ENCODE measurements at regions not wholly inside any gene's neighbourhood (a gene's known extent, or its start where the extent isn't known, plus 50 kb on each side); places are given as distances from the start of the nearest gene placed in this dataset.
A peak's percentile ranks its signal among the peaks of the same experiment; 100 is the strongest.

DNA sequence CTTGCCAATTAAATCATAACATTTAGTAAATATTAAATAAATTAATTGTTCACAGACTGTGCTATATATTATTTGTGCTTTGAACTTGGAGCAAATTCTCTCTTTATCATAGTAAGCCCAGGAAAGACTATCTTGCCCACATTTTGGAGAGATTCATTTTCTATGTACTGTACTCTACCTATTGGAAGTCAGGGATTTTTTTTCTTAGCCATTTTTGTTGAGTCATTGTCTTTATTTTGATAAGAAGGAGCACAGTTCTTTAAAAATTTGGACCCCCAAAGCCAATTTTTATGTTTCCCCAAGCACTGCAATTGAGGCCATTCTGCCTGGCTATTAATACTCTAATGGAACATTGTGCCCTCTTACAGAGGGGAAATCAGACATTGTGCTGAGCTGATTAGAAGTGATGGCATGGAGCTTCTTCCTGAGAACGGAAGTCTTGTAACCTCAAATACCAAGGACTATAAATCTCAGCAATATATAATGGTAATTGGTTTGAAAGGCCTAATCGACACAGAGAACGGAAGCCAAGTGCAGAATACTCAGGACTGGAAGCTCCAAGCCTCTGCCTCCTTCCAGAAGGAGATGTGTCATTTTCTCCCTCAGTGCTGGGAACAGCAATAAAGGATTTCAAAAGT lies 188.8 kb upstream of the PAPPA start:
- Histone ChIP-seq H3K27ac (ENCODE audit: low read depth in 1 of 2, low read length in 2 of 2) (no peak overlapping the region), H3K4me3 (ENCODE audit: low read depth in 1 of 3, low read length in 3 of 3) (no peak overlapping the region), H3K4me1 (ENCODE audit: control insufficient read depth in 4 of 4, insufficient read depth in 4 of 4, low read length in 3 of 4) (peaks cover 0 to 4% (median 0%) of the 10 kb centered on the region in 4 donors), H3K9ac (ENCODE audit: low read depth in 1 of 2, low read length in 2 of 2) (no peak overlapping the region), H3K9me3 (ENCODE audit: control insufficient read depth in 4 of 4, low read length in 3 of 4) (no peaks in the 10 kb centered on the region), H3K36me3 (ENCODE audit: control insufficient read depth in 4 of 4, insufficient read depth in 3 of 4, low read depth in 1 of 4, low read length in 3 of 4) (no peaks in the 10 kb centered on the region), H3K27me3 (ENCODE audit: control insufficient read depth in 4 of 4, insufficient read depth in 4 of 4, low read length in 3 of 4) (no peaks in the 10 kb centered on the region)
- no peak for DNase-seq (ENCODE audit: low spot score)
- 71% methylated on average over 3 of the region's 3 CpGs for WGBS
- TF ChIP-seq SP1 (IDR thresholded peaks at IDR 0.05) (no peak), TAF1 (conservative IDR thresholded peaks at IDR 0.05) (no peak), HNF4A (conservative IDR thresholded peaks at IDR 0.05) (no peak), YY1 (IDR thresholded peaks at IDR 0.05) (no peak), FOXA1 (IDR thresholded peaks at IDR 0.05) (no peak), JUND (IDR thresholded peaks at IDR 0.05) (no peak), RAD21 (IDR thresholded peaks at IDR 0.05) (no peak), EGR1 (IDR thresholded peaks at IDR 0.05; ENCODE audit: low read depth in 2 of 2) (no peak), HNF4G (IDR thresholded peaks at IDR 0.05) (no peak), NR2F2 (IDR thresholded peaks at IDR 0.05) (no peak), FOXA2 (IDR thresholded peaks at IDR 0.05) (no peak)
- TF ChIP-seq, protein P1, sequence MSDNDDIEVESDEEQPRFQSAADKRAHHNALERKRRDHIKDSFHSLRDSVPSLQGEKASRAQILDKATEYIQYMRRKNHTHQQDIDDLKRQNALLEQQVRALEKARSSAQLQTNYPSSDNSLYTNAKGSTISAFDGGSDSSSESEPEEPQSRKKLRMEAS (IDR thresholded peaks at IDR 0.05): no peak
- TF ChIP-seq, protein P2, sequence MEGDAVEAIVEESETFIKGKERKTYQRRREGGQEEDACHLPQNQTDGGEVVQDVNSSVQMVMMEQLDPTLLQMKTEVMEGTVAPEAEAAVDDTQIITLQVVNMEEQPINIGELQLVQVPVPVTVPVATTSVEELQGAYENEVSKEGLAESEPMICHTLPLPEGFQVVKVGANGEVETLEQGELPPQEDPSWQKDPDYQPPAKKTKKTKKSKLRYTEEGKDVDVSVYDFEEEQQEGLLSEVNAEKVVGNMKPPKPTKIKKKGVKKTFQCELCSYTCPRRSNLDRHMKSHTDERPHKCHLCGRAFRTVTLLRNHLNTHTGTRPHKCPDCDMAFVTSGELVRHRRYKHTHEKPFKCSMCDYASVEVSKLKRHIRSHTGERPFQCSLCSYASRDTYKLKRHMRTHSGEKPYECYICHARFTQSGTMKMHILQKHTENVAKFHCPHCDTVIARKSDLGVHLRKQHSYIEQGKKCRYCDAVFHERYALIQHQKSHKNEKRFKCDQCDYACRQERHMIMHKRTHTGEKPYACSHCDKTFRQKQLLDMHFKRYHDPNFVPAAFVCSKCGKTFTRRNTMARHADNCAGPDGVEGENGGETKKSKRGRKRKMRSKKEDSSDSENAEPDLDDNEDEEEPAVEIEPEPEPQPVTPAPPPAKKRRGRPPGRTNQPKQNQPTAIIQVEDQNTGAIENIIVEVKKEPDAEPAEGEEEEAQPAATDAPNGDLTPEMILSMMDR (IDR thresholded peaks at IDR 0.05; ENCODE audit: low read depth, low read length, missing input control): no peak
- TF ChIP-seq, protein P3, sequence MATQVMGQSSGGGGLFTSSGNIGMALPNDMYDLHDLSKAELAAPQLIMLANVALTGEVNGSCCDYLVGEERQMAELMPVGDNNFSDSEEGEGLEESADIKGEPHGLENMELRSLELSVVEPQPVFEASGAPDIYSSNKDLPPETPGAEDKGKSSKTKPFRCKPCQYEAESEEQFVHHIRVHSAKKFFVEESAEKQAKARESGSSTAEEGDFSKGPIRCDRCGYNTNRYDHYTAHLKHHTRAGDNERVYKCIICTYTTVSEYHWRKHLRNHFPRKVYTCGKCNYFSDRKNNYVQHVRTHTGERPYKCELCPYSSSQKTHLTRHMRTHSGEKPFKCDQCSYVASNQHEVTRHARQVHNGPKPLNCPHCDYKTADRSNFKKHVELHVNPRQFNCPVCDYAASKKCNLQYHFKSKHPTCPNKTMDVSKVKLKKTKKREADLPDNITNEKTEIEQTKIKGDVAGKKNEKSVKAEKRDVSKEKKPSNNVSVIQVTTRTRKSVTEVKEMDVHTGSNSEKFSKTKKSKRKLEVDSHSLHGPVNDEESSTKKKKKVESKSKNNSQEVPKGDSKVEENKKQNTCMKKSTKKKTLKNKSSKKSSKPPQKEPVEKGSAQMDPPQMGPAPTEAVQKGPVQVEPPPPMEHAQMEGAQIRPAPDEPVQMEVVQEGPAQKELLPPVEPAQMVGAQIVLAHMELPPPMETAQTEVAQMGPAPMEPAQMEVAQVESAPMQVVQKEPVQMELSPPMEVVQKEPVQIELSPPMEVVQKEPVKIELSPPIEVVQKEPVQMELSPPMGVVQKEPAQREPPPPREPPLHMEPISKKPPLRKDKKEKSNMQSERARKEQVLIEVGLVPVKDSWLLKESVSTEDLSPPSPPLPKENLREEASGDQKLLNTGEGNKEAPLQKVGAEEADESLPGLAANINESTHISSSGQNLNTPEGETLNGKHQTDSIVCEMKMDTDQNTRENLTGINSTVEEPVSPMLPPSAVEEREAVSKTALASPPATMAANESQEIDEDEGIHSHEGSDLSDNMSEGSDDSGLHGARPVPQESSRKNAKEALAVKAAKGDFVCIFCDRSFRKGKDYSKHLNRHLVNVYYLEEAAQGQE (IDR thresholded peaks at IDR 0.05): no peak
- TF ChIP-seq, protein P4, sequence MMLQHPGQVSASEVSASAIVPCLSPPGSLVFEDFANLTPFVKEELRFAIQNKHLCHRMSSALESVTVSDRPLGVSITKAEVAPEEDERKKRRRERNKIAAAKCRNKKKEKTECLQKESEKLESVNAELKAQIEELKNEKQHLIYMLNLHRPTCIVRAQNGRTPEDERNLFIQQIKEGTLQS (IDR thresholded peaks at IDR 0.05): no peak
- TF ChIP-seq, protein P5, sequence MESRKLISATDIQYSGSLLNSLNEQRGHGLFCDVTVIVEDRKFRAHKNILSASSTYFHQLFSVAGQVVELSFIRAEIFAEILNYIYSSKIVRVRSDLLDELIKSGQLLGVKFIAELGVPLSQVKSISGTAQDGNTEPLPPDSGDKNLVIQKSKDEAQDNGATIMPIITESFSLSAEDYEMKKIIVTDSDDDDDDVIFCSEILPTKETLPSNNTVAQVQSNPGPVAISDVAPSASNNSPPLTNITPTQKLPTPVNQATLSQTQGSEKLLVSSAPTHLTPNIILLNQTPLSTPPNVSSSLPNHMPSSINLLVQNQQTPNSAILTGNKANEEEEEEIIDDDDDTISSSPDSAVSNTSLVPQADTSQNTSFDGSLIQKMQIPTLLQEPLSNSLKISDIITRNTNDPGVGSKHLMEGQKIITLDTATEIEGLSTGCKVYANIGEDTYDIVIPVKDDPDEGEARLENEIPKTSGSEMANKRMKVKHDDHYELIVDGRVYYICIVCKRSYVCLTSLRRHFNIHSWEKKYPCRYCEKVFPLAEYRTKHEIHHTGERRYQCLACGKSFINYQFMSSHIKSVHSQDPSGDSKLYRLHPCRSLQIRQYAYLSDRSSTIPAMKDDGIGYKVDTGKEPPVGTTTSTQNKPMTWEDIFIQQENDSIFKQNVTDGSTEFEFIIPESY (IDR thresholded peaks at IDR 0.05): no peak

DNA sequence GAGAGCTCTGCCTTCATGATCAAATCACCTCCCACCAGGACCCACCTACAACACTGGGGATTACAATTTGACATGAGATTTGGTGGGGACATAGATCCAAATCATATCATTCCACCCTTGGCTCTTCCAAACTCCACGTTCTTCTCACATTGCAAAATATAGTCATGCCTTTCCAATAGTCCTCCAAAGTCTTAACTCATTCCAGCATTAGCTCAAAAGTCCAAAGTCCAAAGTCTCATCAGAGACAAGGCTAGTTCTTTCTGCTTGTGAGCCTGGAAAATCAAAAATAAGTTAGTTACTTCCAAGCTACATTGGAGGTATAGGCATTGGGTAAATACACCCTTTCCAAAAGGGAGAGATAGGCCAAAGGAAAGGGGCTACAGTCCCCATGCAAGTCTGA lies 186.9 kb upstream of the PAPPA start:
- H3K9me3 ChIP-seq (ENCODE audit: control insufficient read depth in 4 of 4, low read length in 3 of 4): no peaks in the 10 kb centered on the region
- no peak overlapping the region for H3K27ac ChIP-seq (ENCODE audit: low read depth in 1 of 2, low read length in 2 of 2)
- WGBS: 35% methylated on average over 1 of the region's 1 CpG
- no peak for DNase-seq (ENCODE audit: low spot score)
- TF ChIP-seq, protein P1 (IDR thresholded peaks at IDR 0.05): no peak
- TF ChIP-seq HNF4A (conservative IDR thresholded peaks at IDR 0.05) (peak; percentile 79 to 89), HNF4G (IDR thresholded peaks at IDR 0.05) (peak; percentile 40), SP1 (IDR thresholded peaks at IDR 0.05) (no peak)
- no peaks in the 10 kb centered on the region for H3K36me3 ChIP-seq (ENCODE audit: control insufficient read depth in 4 of 4, insufficient read depth in 3 of 4, low read depth in 1 of 4, low read length in 3 of 4)
- no peaks in the 10 kb centered on the region for H3K27me3 ChIP-seq (ENCODE audit: control insufficient read depth in 4 of 4, insufficient read depth in 4 of 4, low read length in 3 of 4)
- no peak overlapping the region for H3K9ac ChIP-seq (ENCODE audit: low read depth in 1 of 2, low read length in 2 of 2)
- no peak overlapping the region for H3K4me3 ChIP-seq (ENCODE audit: low read depth in 1 of 3, low read length in 3 of 3)
- H3K4me1 ChIP-seq (ENCODE audit: control insufficient read depth in 4 of 4, insufficient read depth in 4 of 4, low read length in 3 of 4): peaks cover 0 to 4% (median 0%) of the 10 kb centered on the region in 4 donors

All from liver (tissue), 8 donors.